ENCODE measurements at regions not wholly inside any gene's neighbourhood (a gene's known extent, or its start where the extent isn't known, plus 50 kb on each side); places are given as distances from the start of the nearest gene placed in this dataset.
"Not testable (repeated sequence)": the region's sequence is repeated elsewhere in the genome, so short reads cannot be mapped to it uniquely, and the experiment has no call there.

- no peak for DNase-seq
Measured at GRCh38 chr15:31488437-31489204, 162.0 kb downstream of the KLF13 start.

GRCh38 chr15:31489281-31489680, 162.6 kb downstream of the KLF13 start:
- no peak for DNase-seq

GRCh38 chr15:31489801-31490646, 163.4 kb downstream of the KLF13 start:
- DNase-seq = peak; percentile 14

GRCh38 chr15:31494786-31495185, 168.2 kb downstream of the KLF13 start:
- no peak for DNase-seq

- no peak for DNase-seq
Measured at GRCh38 chr15:31495281-31495680, 168.6 kb downstream of the KLF13 start.

- no peak for DNase-seq
Measured at GRCh38 chr15:31497838-31498237, 171.2 kb downstream of the KLF13 start.

GRCh38 chr15:31498329-31498728, 171.7 kb downstream of the KLF13 start:
- no peak for DNase-seq

GRCh38 chr15:31498756-31499155, 172.1 kb downstream of the KLF13 start:
- DNase-seq = no peak

GRCh38 chr15:31499236-31499952, 172.8 kb downstream of the KLF13 start:
- no peak for DNase-seq

- no peak for DNase-seq
Measured at GRCh38 chr15:31499953-31500765, 173.5 kb downstream of the KLF13 start.

- DNase-seq = no peak
Measured at GRCh38 chr15:31500766-31501449, 174.3 kb downstream of the KLF13 start.

GRCh38 chr15:31501536-31502157, 175.0 kb downstream of the KLF13 start:
- DNase-seq = no peak

- DNase-seq = no peak
Measured at GRCh38 chr15:31502541-31503229, 176.1 kb downstream of the KLF13 start.

GRCh38 chr15:31503256-31503655, 176.6 kb downstream of the KLF13 start:
- no peak for DNase-seq

- no peak for DNase-seq
Measured at GRCh38 chr15:31503758-31504461, 177.3 kb downstream of the KLF13 start.

- no peak for DNase-seq
Measured at GRCh38 chr15:31504462-31504839, 177.8 kb downstream of the KLF13 start.

- not testable (repeated sequence) for DNase-seq
Measured at GRCh38 chr15:31507573-31507972, 180.9 kb downstream of the KLF13 start.

- no peak for DNase-seq
Measured at GRCh38 chr15:31508656-31509055, 182.0 kb downstream of the KLF13 start.

- no peak for DNase-seq
Measured at GRCh38 chr15:31510057-31510456, 183.4 kb downstream of the KLF13 start.

GRCh38 chr15:31511707-31512310, 185.2 kb downstream of the KLF13 start:
- peak; percentile 14 for DNase-seq
